GM21360 (cell line): ENCODE measurements at regions not wholly inside any gene's neighbourhood (a gene's known extent, or its start where the extent isn't known, plus 50 kb on each side); places are given as distances from the start of the nearest gene placed in this dataset.
A peak's percentile ranks its signal among the peaks of the same experiment; 100 is the strongest.
"Not testable (repeated sequence)": the region's sequence is repeated elsewhere in the genome, so short reads cannot be mapped to it uniquely, and the experiment has no call there.

Experiments used
- ATAC-seq: cut with Tn5 transposase; IDR thresholded peaks from one replicate; pipeline ENCODE4 v1.9.1; 2021; ENCODE audit warnings: mild to moderate bottlenecking, moderate library complexity; ENCODE audit not compliant: unreplicated experiment

DNA sequence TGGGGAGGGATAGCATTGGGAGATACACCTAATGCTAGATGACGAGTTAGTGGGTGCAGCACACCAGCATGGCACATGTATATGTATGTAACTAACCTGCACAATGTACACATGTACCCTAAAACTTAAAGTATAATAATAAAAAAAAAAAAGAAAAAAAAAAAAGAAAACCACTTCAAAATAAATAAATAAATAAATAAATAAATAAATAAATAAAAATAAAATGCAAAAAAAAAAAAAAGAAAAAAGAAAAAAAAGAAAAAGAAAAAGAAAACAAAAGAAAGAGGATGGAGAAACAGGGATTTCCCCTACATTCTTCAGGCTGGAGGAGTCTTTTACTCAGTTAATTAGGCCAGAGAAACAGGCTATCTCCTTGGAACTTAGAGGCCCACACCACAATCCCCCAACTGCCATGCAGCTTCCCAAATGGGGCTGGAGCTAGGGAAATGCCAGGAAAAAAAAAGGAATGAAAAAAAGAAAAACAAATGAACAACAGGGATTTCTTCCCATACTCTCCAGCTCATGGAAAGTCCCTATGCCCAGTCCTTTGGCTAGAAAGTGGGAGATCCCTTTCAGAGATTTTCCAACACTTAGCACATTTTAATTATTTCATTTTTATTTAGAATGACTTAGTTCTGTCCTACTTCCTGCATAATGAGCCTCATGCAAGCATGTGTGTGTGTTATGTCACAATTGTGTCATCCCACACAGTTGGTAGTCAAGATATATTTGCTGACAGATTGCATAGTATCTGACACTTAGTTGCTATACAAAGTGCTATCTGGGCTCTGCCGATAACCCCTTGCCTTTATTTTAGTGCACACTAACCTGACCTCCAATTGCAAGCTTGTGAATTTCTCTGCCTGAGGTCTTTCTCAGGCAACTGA lies 486.4 kb downstream of the PLPP3 start:
- no peak for ATAC-seq

DNA sequence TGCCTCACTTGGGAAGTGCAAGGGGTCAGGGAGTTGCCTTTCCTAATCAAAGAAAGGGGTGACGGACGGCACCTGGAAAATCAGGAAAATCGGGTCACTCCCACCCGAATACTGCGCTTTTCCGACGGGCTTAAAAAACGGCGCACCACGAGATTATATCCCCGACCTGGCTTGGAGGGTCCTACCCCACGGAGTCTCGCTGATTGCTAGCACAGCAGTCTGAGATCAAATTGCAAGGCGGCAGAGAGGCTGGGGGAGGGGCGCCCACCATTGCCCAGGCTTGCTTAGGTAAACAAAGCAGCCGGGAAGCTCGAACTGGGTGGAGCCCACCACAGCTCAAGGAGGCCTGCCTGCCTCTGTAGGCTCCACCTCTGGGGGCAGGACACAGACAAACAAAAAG lies 489.5 kb downstream of the PLPP3 start:
- ATAC-seq, result not testable (repeated sequence)

DNA sequence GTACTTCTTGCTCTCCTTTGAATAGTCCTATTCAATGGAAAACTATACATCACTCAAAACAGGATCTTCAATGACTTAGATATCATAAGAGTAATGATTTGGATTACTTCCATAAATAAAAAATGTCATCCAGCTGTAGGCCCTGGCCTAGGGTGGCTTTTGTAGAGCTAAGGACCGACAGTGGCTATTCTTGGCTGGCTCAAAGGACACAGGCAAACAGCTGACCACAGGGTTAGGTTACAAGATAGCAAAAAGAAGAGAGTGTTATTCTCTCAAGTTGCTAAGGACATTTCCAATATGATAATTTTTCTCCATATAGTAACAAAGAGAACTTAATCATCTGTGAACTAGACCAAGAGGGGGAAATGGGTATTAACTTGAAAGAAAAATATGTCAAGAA lies 495.1 kb downstream of the PLPP3 start:
- ATAC-seq, result no peak

DNA sequence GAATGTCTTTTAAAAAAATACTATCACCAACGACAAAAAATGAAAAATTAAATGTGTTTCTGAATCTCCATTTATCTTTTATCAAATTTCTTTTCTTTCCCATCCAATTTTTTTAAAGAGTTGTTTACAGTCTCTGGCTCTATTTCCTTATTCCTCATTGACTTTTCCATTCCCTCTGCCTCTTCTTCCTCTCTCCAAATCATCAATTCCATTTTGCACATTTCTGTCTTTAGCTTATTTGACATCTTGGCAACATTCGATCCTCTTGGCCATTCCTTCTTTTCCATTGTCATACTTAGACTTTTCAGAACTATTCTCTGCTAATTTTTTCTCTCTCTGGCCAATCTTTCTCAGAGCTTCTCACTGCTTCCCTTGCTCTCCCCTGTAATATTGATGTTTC lies 497.6 kb downstream of the PLPP3 start:
- ATAC-seq, result no peak

DNA sequence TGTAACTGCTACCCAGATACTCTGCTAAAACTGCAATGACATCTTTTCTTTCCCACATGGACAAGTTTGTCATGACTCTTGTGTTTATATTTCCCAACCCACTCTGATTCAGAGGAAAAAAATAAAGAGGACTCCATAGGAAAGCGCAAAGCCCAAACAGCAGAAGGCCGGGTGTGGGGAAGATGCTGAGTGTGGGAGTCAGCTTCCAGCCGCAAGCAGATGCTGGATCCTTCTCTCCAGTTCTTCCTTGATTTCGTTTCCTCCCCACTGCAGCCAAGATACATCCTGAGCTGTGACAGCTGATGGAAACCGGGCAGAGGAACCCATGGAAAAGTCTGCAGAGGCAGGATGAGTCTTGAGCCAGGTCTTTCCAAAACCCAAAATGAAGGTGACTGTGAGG lies 498.2 kb downstream of the PLPP3 start:
- no peak for ATAC-seq

DNA sequence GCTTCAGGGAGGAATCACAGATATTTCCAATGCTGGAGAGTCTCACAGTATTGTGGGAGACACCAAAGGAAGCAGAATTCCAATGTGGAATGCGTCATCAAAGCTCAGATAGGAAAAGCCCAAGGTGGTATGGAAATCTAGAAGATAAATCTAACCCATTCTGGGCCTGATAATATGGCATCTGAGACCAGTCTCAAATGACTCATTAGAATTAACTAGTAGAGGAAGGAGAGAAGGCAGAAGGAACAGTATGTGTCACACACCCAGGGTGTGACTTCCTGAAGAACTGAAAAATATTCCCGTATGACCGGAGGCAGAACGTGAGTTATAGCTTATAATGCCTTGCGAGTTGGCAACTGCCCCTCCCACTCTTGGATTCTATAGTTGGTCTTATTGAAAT lies 499.2 kb downstream of the PLPP3 start:
- no peak for ATAC-seq

DNA sequence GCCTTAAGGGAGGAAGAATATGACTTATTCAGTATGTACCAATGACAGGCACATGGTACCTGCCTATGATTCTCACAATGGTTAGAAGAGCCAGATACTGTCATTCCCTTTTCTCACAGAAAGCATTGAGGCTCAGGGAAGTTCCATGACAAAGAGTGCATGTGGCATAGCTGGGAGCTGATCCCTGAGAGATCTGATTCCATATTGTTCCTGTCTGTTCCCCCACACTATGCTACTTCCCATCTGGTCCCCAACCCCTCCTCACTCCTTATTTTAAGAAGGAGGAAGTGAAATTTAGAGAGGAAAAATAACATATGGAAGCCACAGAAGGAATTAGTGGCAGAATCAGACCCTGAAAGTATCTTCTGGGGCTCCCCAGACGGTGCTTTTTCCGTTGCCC lies 500.0 kb downstream of the PLPP3 start:
- ATAC-seq, result no peak

DNA sequence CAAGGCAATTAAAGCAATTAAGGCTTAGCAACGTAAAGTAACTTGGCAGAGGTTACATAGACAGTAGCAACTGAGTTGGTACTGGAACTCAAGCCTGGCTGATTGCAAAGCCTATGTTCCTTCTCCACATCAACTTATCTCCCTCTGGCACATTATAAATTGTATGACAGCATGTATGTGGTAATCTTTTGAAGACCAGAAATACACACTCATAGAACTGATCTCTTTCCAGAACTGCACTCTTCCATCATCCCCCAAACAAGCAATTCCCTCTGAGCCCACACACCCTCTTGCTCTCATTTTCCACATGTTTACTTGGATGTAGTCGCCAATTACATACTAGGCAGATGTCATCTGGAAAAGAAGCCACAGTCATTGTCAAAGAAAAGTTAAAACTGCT lies 502.2 kb downstream of the PLPP3 start:
- ATAC-seq, result no peak

DNA sequence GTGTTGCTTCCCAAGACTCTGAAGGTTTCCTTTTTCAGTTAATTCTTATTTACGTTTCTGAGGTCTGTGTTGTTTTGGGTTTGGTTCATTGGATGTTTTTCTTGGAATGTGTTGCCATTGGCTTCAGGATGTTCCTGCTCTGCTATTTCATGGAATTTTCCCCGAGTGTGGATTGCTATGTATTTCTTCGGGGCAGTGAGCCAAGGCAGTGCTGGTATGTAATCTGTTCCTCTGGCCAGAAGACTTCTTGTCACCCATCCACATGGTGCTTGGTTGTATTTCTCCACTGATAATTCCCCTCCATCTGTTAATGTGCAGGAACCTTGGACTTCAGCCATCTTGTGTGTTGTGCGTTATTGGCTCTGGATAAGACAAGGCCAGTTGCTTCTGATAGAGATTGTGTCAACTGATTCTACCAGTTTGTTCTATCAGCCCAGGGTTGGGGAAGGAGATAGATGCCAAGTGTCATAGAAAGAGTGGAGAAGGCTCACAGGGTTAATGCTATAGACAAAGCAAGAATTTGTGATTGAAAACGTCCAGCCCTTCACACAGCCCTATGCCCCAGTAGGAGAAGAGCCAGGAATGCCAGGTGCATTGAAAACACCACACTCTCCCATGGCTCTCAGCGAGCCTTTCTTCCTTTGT lies 505.2 kb downstream of the PLPP3 start:
- ATAC-seq, result no peak

DNA sequence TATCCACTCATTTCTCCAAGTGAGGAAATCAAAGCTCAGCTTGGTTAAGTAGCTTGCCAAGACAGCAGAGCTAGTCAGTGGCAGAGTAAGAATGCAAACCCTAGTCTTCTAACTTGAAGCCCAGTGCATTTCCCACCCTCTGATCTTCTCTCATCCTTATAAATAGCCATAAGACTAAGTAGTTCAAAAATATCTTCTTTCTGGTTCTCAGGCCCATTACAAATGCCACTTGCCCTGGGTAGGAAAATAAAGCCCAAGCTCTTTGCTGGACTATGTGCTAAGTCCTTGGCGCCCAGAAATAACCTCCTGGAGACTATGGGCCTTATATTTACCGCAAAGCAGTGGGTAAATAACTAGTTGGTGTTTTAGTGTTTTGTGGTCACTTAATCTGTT lies 505.8 kb downstream of the PLPP3 start:
- ATAC-seq, result no peak

DNA sequence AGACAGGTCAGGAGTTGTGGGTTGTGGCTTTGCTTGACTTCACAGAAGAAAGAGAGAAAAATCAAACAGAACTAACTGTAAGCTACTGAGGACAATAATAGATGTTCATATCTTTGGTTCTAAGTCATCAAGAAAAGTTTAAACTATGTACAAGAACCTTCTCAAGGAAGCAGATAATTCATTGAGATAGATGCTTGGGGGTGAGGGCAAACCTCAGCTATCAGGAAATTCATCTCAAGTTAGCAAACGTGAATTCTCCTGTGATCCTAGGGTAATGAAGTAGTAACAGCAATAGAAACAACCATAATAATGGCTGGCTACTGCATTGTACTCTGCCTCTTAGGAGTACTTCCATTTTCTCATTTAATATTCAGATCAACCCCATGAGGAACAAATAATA lies 506.2 kb downstream of the PLPP3 start:
- no peak for ATAC-seq

DNA sequence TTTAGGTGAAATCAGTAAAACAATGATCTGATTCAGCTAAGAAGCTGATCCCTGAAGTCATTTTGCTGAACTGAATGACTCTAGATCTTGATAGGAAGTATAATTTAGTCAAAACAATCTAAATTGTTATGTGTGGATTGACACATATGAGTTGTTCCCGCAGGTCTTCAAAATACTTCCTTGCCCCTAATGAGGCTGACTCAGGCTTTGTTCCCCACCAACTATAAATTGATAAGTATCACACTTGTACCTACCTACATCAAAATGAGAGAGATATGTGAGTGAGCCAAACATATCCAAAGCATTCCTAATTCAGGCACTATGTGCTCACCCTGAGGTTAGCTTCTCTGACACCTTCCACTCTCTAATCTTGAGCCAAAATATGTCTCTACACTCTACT lies 507.1 kb downstream of the PLPP3 start:
- no peak for ATAC-seq

DNA sequence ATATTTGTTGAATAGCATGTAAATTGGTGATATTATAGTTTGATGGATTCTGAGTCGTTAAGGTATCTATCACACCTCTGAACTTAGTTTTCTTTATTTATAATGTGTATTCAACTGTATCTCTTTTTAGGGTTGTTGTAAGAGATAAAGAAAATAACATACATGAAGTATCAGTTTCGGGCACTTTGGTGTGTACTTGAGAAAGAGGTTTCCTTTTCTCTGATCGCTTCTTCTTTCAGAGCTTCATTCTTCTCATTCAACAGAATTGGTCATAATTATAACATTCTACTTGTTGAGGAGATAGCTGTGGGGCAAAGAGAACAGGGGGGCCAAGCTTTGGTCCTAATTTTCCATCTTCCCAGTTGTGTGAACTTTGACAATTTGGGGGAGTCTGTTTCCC lies 508.0 kb downstream of the PLPP3 start:
- ATAC-seq, result no peak

DNA sequence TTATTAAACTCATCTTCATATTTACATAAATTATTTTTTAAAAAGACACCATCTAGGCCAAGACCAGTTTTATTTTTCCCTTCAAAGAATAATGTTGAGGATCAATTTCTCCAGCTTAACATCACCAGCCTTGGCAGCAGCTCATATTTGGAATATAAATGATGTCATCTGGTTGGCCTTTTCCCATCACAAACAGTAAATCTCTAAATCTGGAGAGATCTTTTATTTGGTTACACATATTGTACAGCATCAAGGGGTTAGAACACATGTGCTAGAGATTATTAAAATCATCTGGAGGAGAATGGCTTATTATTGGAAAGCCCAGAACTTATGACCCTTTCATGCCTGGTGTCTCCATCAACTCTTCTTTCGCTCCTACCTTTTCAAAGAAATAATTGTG lies 508.8 kb downstream of the PLPP3 start:
- no peak for ATAC-seq

DNA sequence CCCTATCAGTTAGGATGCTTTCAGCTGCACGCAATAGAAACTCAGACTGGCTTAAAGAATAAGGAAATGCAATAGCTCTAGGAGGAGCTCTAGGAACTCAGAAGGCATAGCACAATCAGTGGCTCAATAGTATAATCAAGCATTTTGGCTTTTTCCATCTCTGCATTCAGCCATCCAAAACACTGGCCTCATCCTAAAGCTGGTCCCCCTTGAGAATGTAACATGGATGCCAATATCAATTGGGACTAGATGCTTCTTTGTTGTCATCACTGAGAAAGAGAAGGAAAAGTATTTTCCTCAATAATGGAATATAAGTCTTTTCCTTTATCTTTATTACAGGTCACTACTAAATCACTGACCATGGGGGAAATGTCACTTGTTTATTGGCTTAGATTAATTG lies 509.5 kb downstream of the PLPP3 start:
- ATAC-seq, result no peak

DNA sequence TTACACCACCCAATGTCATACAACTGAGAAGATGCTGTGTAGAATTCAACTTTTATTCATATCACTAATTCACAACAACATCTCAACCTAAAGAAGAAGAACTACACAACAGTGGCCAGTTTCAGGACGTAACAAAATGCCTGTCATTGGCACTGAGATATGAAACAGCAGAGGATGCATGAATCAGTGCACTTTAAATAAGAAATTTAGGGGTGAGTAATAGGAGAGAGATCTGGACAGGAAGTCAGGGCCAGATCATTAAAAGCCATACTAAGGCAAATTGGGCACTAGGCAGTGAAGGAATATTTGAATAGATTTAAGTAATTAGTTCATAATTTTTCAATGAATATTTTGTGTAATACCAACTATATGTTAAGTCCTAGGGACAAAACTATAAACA lies 510.5 kb downstream of the PLPP3 start:
- ATAC-seq, result no peak

DNA sequence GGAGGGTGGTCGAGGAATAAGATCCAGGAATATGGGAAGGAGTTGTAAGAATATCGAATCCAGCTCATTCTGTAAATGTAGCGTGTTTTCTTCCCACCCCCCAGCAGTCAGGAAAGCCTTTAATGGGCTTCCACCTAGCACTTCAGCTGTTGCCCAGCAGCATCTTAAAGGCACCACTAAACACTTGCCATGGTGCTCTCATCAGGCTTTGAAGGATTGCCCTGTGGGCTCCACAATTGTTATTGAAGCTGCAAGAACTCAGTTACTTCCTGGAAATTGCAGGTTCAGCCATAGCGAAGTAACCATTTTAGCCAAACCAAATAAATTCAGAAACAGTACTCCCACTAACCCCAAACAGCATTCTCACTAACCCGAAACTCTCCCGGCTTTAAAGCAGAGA lies 511.2 kb downstream of the PLPP3 start:
- ATAC-seq, result no peak

DNA sequence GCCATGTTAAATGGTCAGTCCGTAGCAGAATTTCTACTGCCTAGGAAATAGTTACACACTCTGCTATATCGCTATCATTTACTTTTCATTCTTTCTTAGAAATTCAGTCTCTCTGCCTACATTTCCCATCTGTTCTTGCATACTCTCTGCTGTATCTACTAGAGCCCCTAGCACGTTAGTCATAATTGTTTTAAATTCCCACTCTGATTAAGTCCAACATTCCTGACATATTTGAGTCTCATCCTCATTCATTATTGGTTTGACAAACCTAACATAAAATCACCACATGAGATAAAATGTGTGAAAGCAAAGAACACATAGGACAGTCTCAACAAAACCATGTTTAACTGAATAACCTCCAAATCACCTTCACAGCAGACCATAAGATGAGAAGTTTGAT lies 513.6 kb downstream of the PLPP3 start:
- ATAC-seq, result no peak

DNA sequence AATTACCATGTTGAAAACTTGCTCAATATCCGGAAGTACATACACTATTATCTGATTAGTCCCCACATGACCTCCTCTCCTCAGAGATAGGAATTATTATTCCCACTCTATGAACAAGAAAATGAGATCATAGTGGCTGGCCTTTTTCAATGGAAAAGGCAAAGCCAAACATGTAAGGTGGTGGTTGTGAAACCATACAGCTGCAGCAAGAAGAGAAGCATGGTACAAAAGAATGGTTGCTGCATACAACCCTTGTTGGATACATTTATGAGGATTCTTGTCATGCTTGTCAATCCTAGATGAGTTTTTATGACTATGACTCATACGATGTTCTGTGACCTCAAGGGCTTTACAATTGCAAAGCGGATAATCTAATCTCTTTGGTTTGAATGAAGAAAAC lies 514.7 kb downstream of the PLPP3 start:
- no peak for ATAC-seq

DNA sequence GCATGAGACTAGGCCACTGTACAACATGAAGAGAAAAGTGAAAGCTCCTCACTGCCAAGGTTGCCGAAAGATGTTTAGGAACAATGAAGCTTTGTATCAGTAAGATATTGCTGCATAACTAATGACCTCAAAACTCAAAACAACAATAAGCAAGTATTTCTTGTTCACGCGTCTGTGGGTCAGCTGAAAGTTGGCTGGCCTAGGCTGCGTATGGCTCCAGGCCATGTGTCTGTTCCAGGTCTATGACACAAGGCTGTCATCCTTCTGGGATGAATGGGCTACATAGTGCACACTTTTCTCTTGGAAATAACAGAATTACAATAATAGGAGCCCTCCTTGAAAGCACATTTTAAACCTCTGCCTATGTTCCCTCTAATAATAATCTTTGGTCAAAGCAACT lies 515.9 kb downstream of the PLPP3 start:
- no peak for ATAC-seq

DNA sequence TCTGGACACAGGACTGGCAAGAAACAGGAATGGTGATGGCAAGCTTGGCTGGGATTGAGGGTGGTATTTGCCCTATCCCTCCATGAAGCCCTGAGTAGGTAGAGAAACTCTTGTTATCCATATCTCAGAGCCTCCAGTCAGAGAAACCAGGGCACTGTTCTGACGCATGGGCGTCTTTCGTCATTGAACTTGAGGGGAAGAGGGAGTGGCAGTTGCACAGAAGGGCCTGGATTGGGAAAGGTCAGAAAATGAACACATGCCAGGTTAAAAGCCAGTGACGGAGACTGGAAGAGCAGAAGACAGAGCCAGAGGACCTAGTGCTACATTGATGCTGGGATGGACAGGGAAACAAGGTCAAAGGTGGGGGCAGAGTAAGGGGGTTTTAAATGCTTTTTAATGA lies 516.7 kb downstream of the PLPP3 start:
- ATAC-seq, result no peak

DNA sequence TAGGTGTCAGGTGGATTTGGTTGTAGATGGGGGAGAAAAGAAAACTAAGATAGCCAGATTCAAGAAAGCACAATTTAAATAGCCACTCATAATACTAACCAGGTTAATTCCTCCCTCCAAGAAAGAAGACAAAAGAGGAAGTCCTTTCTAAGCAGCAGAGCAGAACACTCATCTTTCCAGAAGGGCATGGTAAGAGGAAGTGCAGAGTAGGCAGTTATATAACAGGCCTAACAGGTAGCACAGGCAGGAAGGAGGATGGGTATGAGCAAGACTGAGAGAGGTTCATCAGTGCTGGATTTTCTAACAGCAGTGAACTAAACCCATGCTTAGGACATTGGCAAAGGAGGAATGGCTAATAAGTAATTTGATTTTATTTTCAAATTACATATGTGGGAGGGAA lies 517.5 kb downstream of the PLPP3 start:
- ATAC-seq, result peak; percentile 90

DNA sequence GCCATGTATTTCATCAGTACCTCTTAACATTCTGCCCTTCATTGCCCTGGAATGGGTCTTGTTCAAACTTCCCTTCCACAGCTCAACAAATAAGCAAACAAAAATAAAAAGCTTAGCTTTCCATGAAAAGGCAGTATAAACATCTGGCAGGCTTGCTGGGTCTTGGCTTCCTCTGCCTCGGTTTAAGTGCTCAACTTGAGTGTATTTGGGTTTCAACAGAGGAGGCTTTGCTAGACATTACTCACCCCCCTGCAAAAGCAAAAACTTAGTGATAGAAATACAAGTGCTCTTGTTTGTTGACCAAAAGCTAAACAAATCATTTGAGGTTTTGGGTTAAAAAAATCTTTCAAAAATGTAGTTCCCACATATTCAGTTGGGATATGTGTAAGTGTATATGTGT lies 518.5 kb downstream of the PLPP3 start:
- ATAC-seq, result no peak
